ENCODE measurements at regions not wholly inside any gene's neighbourhood (a gene's known extent, or its start where the extent isn't known, plus 50 kb on each side); places are given as distances from the start of the nearest gene placed in this dataset.

DNA sequence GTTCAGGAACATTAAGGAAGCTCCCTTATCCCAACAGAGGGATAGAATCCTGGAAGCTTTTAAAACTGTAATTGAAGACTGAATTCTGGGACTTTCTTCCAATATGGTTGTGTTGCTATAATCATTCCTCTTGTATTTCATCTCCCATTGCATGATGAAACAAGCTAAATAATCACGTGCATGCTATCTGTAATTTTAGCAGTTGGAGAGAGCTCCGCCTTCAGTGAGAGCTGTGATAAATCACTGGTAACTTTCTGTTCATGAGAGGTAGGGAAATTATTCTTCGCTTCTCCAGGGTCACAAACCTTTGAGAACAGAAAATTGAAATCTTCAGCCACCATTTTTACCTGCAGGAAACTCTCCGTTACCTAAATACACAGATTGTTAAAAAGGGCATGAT lies 530.2 kb downstream of the HTR7 start:
- TF ChIP-seq, protein P1, sequence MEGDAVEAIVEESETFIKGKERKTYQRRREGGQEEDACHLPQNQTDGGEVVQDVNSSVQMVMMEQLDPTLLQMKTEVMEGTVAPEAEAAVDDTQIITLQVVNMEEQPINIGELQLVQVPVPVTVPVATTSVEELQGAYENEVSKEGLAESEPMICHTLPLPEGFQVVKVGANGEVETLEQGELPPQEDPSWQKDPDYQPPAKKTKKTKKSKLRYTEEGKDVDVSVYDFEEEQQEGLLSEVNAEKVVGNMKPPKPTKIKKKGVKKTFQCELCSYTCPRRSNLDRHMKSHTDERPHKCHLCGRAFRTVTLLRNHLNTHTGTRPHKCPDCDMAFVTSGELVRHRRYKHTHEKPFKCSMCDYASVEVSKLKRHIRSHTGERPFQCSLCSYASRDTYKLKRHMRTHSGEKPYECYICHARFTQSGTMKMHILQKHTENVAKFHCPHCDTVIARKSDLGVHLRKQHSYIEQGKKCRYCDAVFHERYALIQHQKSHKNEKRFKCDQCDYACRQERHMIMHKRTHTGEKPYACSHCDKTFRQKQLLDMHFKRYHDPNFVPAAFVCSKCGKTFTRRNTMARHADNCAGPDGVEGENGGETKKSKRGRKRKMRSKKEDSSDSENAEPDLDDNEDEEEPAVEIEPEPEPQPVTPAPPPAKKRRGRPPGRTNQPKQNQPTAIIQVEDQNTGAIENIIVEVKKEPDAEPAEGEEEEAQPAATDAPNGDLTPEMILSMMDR (IDR thresholded peaks at IDR 0.05; ENCODE audit: insufficient read depth, low read depth, low read length): no peak
- Histone ChIP-seq H3K27me3 (ENCODE audit: control insufficient read depth, insufficient read depth, low read length) (no peaks in the 10 kb centered on the region), H3K4me3 (ENCODE audit: low read depth, low read length) (no peak overlapping the region), H3K36me3 (ENCODE audit: control insufficient read depth, insufficient read depth, low read length) (no peaks in the 10 kb centered on the region)
- DNase-seq (ENCODE audit: low read depth): no peak
- CTCF ChIA-PET: interaction anchor here (1.1 to 1.3 kb wide), 2 partner anchors 8 to 10 kb away, joined by 3 to 5 read pairs; no protein-coding TSS in a partner anchor
- POLR2A ChIA-PET: no interaction called here

DNA sequence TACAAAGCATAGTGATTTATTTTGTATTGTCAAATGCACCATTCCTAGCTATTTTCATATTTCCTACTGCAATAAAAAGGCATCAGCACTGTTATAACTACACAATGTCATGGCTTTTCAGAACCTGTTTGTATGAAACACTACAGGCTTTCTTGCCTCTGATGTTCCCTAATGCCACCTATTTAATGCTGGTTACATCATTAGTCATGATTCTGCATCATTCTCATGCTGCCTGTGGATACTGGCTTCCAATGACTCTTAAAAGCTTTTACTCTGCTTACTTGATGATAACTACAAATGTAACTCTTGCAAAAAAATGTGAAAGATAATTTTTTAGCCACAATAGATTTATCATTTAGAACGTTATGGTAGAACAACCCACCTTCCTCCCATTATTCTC lies 529.4 kb downstream of the HTR7 start:
- POLR2A ChIA-PET: no interaction called here
- DNase-seq (ENCODE audit: low read depth): no peak
- CTCF ChIA-PET: interaction anchor here (1.3 kb wide), 1 partner anchor 9 kb away, joined by 5 read pairs; no protein-coding TSS in a partner anchor

DNA sequence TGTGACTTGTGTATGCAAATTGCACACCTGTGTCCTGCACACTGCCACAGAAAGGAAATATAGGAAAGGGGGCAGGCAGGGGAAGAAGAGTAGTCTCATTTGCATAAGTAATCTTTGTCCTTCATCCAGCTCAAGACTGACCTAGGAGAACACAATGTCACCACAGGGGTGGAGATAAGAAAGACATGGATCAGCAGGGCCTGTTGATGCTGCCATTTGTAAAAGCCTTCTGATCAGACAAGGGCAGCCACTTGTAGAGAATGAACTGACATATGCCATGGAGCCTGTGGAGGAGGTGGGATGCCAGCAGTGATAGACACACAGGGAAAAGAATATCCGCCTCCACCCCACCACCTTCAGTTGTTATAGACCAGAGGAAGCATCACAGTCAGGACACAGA lies 528.9 kb downstream of the HTR7 start:
- ChIA-PET CTCF (no interaction called here), POLR2A (no interaction called here)
- Histone ChIP-seq H3K27me3 (ENCODE audit: control insufficient read depth, insufficient read depth, low read length) (no peaks in the 10 kb centered on the region), H3K36me3 (ENCODE audit: control insufficient read depth, insufficient read depth, low read length) (no peaks in the 10 kb centered on the region), H3K4me3 (ENCODE audit: low read depth, low read length) (no peak overlapping the region)
- TF ChIP-seq, protein P1 (IDR thresholded peaks at IDR 0.05; ENCODE audit: insufficient read depth, low read depth, low read length): no peak
- no peak for DNase-seq (ENCODE audit: low read depth)

More for the DNA sequence above, 529.4 kb downstream of the HTR7 start:
- no peaks in the 10 kb centered on the region for H3K27me3 ChIP-seq (ENCODE audit: control insufficient read depth, insufficient read depth, low read length)
- no peaks in the 10 kb centered on the region for H3K36me3 ChIP-seq (ENCODE audit: control insufficient read depth, insufficient read depth, low read length)
- TF ChIP-seq, protein P1 (IDR thresholded peaks at IDR 0.05; ENCODE audit: insufficient read depth, low read depth, low read length): no peak
- no peak overlapping the region for H3K4me3 ChIP-seq (ENCODE audit: low read depth, low read length)

DNA sequence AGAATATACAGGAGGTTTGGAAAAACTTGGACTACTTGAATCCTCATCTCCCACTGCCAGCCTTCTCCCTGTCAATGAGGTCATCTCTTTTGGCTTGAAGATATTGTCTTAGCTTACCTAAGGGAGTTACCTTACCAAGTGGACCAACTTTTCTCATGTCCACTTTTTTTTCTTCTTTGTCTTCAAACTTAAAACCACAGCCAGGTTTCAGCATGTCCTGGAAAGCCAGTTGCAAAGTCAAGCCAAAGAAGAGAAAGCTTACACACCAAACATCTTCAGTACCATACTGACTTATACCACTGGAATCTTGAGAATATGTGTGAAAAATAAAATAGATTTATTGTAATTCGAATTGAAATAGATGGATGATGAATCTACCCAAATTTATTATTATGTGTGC lies 520.5 kb downstream of the HTR7 start:
- TF ChIP-seq, protein P1 (IDR thresholded peaks at IDR 0.05; ENCODE audit: insufficient read depth, low read depth, low read length): no peak
- no peaks in the 10 kb centered on the region for H3K27me3 ChIP-seq (ENCODE audit: control insufficient read depth, insufficient read depth, low read length)
- H3K36me3 ChIP-seq (ENCODE audit: control insufficient read depth, insufficient read depth, low read length): no peaks in the 10 kb centered on the region
- DNase-seq (ENCODE audit: low read depth): no peak
- H3K4me3 ChIP-seq (ENCODE audit: low read depth, low read length): no peak overlapping the region
- ChIA-PET POLR2A (no interaction called here), CTCF (interaction anchor here (1.0 to 1.6 kb wide), 2 partner anchors 10 to 51 kb away, joined by 4 to 5 read pairs; no protein-coding TSS in a partner anchor)

DNA sequence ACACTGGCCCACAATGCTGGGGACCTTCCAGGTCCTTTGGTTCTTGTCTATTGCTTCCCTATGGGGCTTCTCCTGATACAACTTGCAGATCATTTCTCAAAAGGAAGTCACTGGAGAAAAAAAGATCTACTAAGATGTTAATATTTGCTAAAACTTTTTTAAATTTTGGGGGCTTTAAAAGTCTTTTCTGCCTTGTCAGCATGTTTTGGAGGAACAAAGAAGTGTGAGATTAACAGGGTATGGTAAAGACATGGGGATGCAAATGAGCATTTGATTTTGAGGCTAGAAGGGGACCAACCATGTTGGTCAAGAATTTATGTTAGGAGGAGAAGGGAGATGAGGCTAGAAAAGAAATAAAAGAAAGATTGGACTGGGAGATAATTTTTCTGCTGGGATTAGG lies 515.4 kb downstream of the HTR7 start:
- POLR2A ChIA-PET: no interaction called here
- TF ChIP-seq, protein P1 (IDR thresholded peaks at IDR 0.05; ENCODE audit: insufficient read depth, low read depth, low read length): no peak
- Histone ChIP-seq H3K4me3 (ENCODE audit: low read depth, low read length) (no peak overlapping the region), H3K36me3 (ENCODE audit: control insufficient read depth, insufficient read depth, low read length) (no peaks in the 10 kb centered on the region), H3K27me3 (ENCODE audit: control insufficient read depth, insufficient read depth, low read length) (no peaks in the 10 kb centered on the region)
- CTCF ChIA-PET: no interaction called here
- DNase-seq (ENCODE audit: low read depth): no peak

Data from BJ (cell line).